Small intestine (tissue), 7 donors: ENCODE measurements at regions not wholly inside any gene's neighbourhood (a gene's known extent, or its start where the extent isn't known, plus 50 kb on each side); places are given as distances from the start of the nearest gene placed in this dataset.

ENCODE experiments used
- DNase-seq, 2 donors: peaks; one replicate each; pipeline versions ENCODE4 v3.0.0 to v3.0.0-alpha.2; 2013
- FAIRE-seq: peaks from 2 replicates; lab custom pipeline; 2012; peaks lifted over from hg19 to GRCh38; lab: Jason Lieb, UNC
- H3K27ac ChIP-seq, 3 donors: one replicate each; pipeline ENCODE4 v1.5.1; 2013; ENCODE audit warnings: low read length in 2 of 3, mild to moderate bottlenecking in 2 of 3, control low read depth in 1 of 3, inconsistent platforms in 1 of 3, low read depth in 1 of 3, moderate library complexity in 1 of 3
- H3K27me3 ChIP-seq, 3 donors: one replicate each; pipeline ENCODE4 v1.6.1; 2013; ENCODE audit warnings: low read length in 3 of 3, inconsistent platforms in 1 of 3; ENCODE audit not compliant: control insufficient read depth in 3 of 3, insufficient read depth in 3 of 3
- H3K36me3 ChIP-seq, 3 donors: one replicate each; pipeline ENCODE4 v1.6.1; 2013; ENCODE audit warnings: low read length in 3 of 3, inconsistent platforms in 1 of 3, low read depth in 1 of 3, mild to moderate bottlenecking in 1 of 3, moderate library complexity in 1 of 3; ENCODE audit not compliant: control insufficient read depth in 3 of 3, insufficient read depth in 2 of 3
- H3K4me1 ChIP-seq, 3 donors: one replicate each; pipeline ENCODE4 v1.6.1; 2013; ENCODE audit warnings: low read length in 2 of 3, inconsistent platforms in 1 of 3, low read depth in 1 of 3, mild to moderate bottlenecking in 1 of 3, moderate library complexity in 1 of 3; ENCODE audit not compliant: control insufficient read depth in 3 of 3, insufficient read depth in 2 of 3
- H3K4me3 ChIP-seq, 3 donors: one replicate each; pipeline ENCODE4 v1.5.1; 2013; ENCODE audit warnings: low read length in 3 of 3, control low read depth in 1 of 3, inconsistent platforms in 1 of 3, low read depth in 1 of 3, mild to moderate bottlenecking in 1 of 3, moderate library complexity in 1 of 3
- H3K9me3 ChIP-seq, 2 donors: one replicate each; pipeline ENCODE4 v1.6.1; 2013; ENCODE audit warnings: low read depth in 1 of 2, low read length in 1 of 2; ENCODE audit not compliant: control insufficient read depth in 2 of 2, insufficient read depth in 1 of 2
- WGBS, 3 donors: extraction: QIAGEN DNeasy Blood & Tissue Kit; methylation state at CpG; one replicate each; pipeline ENCODE4 v1.1.7; 2013; 5-methylcytosine and 5-hydroxymethylcytosine counted together
- donor health status: healthy with polysubstance abuse.
- donor health status: control.
- donor health status: control.
- donor health status: Bipolar disorder and iron deficiency.
- donor health status: healthy.

DNA sequence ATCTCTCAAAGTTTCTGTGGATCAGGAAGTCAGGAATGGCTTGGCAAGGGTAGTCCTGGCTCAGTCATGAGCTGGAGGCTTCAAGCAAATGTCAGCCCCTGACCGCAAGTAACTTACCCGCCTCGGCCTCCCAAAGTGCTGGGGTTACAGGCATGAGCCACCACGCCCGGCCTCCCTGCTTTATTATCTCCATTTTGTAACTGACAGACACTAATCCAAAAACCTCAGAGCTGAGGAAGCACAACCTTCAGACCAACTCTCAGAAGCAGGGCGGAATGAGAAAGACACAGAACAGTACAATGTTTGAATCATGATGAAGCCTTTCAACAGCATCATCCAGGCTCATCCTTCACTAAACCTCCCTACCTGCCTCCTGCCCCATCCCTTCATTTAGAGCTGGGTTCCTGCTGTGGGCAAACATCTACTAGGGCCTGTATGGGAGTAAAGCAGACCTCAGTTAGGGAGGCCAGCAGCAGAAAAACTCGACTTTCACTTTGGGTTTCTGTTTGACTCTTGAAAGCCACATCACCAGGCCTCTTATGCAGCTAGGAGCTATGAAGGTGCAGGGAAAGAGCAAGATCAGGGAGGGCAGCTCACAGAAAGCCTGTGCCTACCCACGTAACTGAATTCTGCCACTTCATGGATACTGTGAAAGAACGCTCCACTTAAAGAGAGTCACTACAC is 84.4 kb upstream of the RAB4A start:
- Histone ChIP-seq H3K36me3 (no peaks in the 10 kb centered on the region), H3K27ac (peak overlapping the region in 1 of 3 donors; percentile 44), H3K27me3 (no peaks in the 10 kb centered on the region), H3K9me3 (no peaks in the 10 kb centered on the region), H3K4me1 (peaks cover 4 to 26% (median 4%) of the 10 kb centered on the region in 3 donors), H3K4me3 (no peak overlapping the region)
- peak in 1 of 2 donors; percentile 27 for DNase-seq
- no peak for FAIRE-seq
- WGBS, 3 donors = 71 to 83% (median 82%) methylated on average over 9 of the region's 9 CpGs

DNA sequence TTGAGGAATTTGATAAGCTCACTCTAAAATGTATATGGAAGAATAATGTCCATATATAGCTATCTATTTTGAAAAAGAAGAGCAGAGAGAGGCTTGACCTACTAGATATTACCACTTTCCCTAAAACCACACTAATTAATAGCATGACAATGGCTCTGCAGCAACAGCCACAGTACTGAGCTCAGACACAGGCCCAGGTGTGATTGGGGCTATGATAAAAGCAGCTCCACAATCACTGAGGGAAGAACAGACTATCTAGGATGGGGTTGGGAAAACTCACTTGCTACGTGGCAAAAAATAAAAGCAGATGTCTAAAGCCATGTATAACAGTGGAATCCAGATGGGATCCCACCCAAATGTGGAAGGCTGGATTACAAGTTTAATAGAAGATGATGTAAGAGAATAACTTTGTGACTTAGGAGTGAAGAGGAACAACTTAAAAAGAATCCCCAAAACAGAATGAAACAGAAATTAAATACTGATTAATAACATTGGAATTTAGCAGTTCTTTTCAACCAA is 80.8 kb upstream of the RAB4A start:
- 85 to 92% (median 85%) methylated on average over 1 of the region's 1 CpG for WGBS, 3 donors
- H3K27me3 ChIP-seq = no peaks in the 10 kb centered on the region
- DNase-seq (no peak), FAIRE-seq (no peak)
- H3K36me3 ChIP-seq = no peaks in the 10 kb centered on the region
- no peak overlapping the region for H3K27ac ChIP-seq
- no peak overlapping the region for H3K4me3 ChIP-seq
- H3K9me3 ChIP-seq = no peaks in the 10 kb centered on the region
- no peaks in the 10 kb centered on the region for H3K4me1 ChIP-seq

DNA sequence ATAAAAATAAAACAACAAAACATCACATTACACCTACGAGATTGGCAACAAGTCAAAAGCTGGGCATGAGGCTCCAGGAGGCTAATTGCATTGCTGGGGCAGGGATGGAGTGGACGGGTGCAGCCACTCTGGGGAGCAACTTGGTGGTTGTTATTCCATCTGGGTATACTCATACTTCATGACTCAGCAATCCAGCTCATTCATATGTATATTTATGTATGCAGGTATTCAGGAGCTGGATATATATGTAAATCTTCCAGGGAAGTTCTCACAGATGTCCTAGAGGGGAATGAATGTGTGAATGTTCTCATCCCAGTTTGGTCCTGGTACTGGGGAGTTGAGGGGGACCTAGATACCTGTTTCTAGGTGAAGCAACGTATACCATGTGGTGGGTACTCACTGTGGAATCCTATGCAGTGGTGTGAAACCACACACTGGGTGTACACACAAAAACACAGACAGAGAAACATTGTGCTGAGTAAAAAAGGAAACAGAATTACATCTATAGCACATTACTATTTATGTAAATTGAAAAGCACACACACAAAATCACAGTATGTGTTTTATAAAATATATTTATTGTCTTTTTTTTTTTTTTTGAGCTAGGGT is 79.7 kb upstream of the RAB4A start:
- H3K9me3 ChIP-seq = no peaks in the 10 kb centered on the region

DNA sequence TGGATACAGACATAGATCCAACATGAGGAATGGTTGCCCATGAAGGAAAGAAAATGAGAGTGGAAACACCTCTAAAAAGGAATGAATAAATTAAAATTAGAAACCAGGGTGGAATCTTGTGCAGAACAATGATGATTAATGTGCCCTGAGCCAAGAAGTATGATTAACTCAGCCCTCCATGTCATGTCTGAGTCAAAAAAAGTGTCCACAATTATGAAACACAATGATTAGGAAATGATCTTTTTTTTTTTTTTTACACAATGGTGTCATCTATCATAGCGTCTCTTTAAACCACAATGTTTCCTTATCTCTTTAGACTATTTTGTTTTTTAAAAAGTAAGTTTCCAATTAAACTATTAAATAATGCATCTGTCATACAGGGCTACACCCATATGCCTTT is 78.9 kb upstream of the RAB4A start:
- no peak overlapping the region for H3K27ac ChIP-seq
- no peak overlapping the region for H3K4me3 ChIP-seq
- no peaks in the 10 kb centered on the region for H3K27me3 ChIP-seq
- no peaks in the 10 kb centered on the region for H3K4me1 ChIP-seq
- 49 to 75% (median 57%) methylated on average over 1 of the region's 1 CpG for WGBS, 3 donors
- H3K9me3 ChIP-seq = no peaks in the 10 kb centered on the region
- no peaks in the 10 kb centered on the region for H3K36me3 ChIP-seq
- FAIRE-seq (no peak), DNase-seq (no peak)

More for the DNA sequence above, 79.7 kb upstream of the RAB4A start:
- H3K27me3 ChIP-seq = no peaks in the 10 kb centered on the region
- no peaks in the 10 kb centered on the region for H3K4me1 ChIP-seq
- H3K36me3 ChIP-seq = no peaks in the 10 kb centered on the region
- no peak for DNase-seq
- FAIRE-seq = no peak
- no peak overlapping the region for H3K4me3 ChIP-seq
- WGBS, 3 donors = 71 to 82% (median 75%) methylated on average over 3 of the region's 3 CpGs
- H3K27ac ChIP-seq = no peak overlapping the region

DNA sequence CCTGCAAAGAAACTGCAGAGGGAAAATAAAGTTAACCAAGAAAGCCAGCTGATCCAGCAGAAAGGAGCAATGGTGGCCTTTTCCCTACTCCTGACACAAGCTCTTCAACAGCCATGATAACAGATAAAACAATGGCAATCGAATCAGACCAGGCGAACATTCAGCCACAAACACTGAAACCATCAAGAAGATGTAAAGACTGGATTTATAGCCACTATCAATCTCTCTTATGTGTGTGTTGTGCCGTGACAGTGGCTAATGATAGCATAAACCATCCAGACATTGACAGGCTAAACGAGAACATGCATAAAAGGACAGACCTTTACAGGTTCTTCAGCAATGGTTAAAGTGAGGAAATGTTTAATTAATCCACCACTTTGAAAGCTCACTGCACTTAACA is 78.1 kb upstream of the RAB4A start:
- Histone ChIP-seq H3K4me3 (no peak overlapping the region), H3K27me3 (no peaks in the 10 kb centered on the region), H3K4me1 (no peaks in the 10 kb centered on the region), H3K9me3 (no peaks in the 10 kb centered on the region), H3K27ac (no peak overlapping the region), H3K36me3 (no peaks in the 10 kb centered on the region)
- no peak for DNase-seq
- 80 to 90% (median 80%) methylated on average over 4 of the region's 4 CpGs for WGBS, 3 donors
- FAIRE-seq = no peak

DNA sequence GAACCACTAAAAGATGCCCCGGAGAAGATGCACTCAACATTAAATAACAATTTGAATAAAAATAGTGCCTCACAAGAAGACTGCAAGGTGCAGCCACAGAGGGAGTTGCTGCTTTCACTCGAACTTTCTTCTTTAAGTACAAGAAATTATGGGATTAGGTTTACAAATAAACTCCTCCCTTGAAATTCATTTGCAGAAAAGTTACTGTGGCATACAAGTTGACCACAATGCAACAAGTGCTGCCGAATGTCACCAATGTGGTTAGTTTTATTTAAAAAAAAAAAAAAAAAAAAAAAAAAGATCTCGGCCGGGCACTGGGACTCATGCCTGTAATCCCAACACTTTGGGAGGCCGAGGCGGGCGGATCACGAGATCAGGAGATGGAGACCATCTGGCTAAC is 76.8 kb upstream of the RAB4A start:
- no peaks in the 10 kb centered on the region for H3K36me3 ChIP-seq
- WGBS, 3 donors = 83 to 95% (median 91%) methylated on average over 8 to 9 of the region's 9 CpGs
- no peak for FAIRE-seq
- H3K27me3 ChIP-seq = no peaks in the 10 kb centered on the region
- no peak overlapping the region for H3K4me3 ChIP-seq
- H3K4me1 ChIP-seq = no peaks in the 10 kb centered on the region
- no peak overlapping the region for H3K27ac ChIP-seq
- H3K9me3 ChIP-seq = no peaks in the 10 kb centered on the region
- no peak for DNase-seq

DNA sequence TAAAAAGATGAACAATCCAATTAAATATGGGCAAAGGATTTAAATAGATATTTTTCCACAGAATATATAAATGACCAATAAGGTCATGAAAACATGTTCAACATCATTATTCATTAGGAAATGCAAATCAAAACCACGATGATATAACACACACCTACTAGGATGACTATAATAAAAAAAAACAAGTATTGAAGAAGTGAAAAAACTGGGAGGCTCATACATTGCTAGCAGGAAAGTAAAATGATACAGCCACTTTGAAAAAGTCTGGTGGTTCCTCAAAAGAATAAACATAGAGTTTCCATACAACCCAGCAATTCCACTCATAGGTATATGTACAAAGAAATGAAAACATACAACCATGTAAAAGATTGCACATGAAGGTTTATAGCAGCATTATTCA is 75.7 kb upstream of the RAB4A start:
- Histone ChIP-seq H3K9me3 (no peaks in the 10 kb centered on the region), H3K4me1 (peaks cover 0 to 8% (median 0%) of the 10 kb centered on the region in 3 donors), H3K4me3 (no peak overlapping the region), H3K27me3 (no peaks in the 10 kb centered on the region), H3K36me3 (no peaks in the 10 kb centered on the region), H3K27ac (no peak overlapping the region)
- FAIRE-seq = no peak
- 74 to 86% (median 76%) methylated on average over 1 of the region's 1 CpG for WGBS, 3 donors
- DNase-seq = no peak

DNA sequence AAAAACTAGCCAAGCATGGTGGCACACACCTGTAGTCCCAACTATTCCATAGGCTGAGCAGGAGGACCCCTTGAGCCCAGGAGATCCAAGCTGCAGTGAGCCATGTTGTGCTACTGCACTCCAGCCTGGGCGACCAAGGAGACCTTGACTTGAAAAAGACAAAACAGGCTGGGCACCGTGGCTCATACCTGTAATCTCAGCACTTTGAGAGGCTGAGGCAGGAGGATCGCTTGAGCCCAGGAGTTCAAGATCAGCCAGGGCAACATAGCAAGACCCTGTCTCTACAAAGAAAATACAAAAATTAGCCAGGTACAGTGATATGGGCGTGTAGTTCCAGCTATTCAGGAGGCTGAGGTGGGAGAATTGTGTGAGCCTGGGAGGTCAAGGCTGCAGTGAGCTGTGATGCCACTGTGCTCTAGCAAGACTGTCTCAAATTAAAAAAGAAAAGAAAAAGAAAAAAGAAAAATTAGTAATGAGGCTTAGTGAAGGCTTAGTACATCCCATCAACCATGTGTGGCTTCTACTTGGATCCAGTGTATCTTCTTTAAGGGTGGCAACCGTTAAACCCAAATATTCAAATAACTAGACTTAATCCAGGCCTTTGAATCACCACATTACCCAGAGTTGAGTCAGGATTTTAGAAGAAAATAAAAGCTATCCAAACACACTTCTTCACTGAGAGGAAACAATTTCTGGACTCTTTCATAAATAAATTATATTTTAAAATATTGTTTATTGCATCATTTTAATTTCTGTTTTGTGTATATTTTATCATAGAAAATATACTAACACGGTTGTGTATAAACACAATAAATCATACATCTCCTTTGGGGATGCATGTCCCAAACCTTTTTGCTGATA is 74.3 kb upstream of the RAB4A start:
- H3K27ac ChIP-seq = no peak overlapping the region
- no peak overlapping the region for H3K4me3 ChIP-seq
- H3K4me1 ChIP-seq = peaks cover 0 to 9% (median 0%) of the 10 kb centered on the region in 3 donors
- no peak for FAIRE-seq
- H3K9me3 ChIP-seq = no peaks in the 10 kb centered on the region
- DNase-seq = no peak
- no peaks in the 10 kb centered on the region for H3K36me3 ChIP-seq
- H3K27me3 ChIP-seq = no peaks in the 10 kb centered on the region
- 84 to 95% (median 89%) methylated on average over 6 of the region's 6 CpGs for WGBS, 3 donors
